DND-41 (cell line): ENCODE measurements at regions not wholly inside any gene's neighbourhood (a gene's known extent, or its start where the extent isn't known, plus 50 kb on each side); places are given as distances from the start of the nearest gene placed in this dataset.

Experiments used
- EZH2 ChIP-seq: IDR thresholded peaks from 3 replicates; pipeline ENCODE4 v1.6.1; 2012; ENCODE audit warnings: borderline replicate concordance, low read depth, mild to moderate bottlenecking, moderate library complexity, low read length, inconsistent platforms; ENCODE audit not compliant: severe bottlenecking
- TF ChIP-seq, protein P1 (sequence below): IDR thresholded peaks from 2 replicates; pipeline ENCODE4 v1.5.1; 2012; ENCODE audit warnings: borderline replicate concordance, low read length, moderate library complexity, mild to moderate bottlenecking; ENCODE audit not compliant: poor library complexity, severe bottlenecking; ENCODE audit errors: extremely low read depth

DNA sequence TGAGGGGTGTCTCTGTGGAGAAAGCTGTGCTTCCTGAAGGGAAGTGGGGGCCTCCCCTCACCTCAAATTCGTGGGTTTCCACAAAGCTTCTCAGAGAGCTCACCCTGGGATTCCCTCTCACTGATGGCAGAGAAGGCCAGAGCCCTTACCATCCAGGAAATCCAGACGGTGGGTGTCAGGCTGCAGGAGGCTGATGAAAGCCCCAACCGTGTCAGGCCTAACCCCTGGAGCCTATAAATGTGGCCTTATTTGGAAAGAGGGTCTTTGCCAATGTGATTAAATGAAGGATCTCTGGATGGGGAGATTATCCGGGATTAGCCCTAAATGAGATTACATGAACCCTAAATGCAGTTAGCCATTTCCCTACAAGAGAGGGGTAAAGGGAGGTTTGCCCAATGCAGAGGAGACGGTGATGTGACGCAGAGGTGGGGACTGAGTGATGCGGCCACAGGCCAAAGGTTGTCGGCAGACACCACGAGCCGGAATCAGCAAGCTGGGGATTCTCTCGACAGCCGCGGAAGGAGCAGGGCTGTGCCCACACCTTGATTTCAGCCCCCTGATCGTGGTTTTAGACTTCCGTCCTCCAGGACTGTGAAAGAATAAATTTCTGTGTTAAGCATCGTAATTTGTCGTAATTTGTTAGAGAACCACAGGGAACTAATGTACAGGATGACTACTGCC is 82.6 kb downstream of the TOMM20 start:
- TF ChIP-seq, protein P1, sequence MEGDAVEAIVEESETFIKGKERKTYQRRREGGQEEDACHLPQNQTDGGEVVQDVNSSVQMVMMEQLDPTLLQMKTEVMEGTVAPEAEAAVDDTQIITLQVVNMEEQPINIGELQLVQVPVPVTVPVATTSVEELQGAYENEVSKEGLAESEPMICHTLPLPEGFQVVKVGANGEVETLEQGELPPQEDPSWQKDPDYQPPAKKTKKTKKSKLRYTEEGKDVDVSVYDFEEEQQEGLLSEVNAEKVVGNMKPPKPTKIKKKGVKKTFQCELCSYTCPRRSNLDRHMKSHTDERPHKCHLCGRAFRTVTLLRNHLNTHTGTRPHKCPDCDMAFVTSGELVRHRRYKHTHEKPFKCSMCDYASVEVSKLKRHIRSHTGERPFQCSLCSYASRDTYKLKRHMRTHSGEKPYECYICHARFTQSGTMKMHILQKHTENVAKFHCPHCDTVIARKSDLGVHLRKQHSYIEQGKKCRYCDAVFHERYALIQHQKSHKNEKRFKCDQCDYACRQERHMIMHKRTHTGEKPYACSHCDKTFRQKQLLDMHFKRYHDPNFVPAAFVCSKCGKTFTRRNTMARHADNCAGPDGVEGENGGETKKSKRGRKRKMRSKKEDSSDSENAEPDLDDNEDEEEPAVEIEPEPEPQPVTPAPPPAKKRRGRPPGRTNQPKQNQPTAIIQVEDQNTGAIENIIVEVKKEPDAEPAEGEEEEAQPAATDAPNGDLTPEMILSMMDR, result no peak
- no peak for TF ChIP-seq EZH2
